MM.1S (cell line): ENCODE measurements at regions not wholly inside any gene's neighbourhood (a gene's known extent, or its start where the extent isn't known, plus 50 kb on each side); places are given as distances from the start of the nearest gene placed in this dataset.
A peak's percentile ranks its signal among the peaks of the same experiment; 100 is the strongest.

Experiments used
- DNase-seq: peaks from one replicate; pipeline ENCODE4 v3.0.0-alpha.2; 2015
- H2AFZ ChIP-seq: fragments of 300-600 bp; sonication (generic); 2 replicates; pipeline ENCODE4 v1.6.0; 2016; ENCODE audit warnings: antibody characterized with exemption, low read length
- H3F3A ChIP-seq: fragments of 300-600 bp; sonication (generic); 2 replicates; pipeline ENCODE4 v1.6.1; 2016; ENCODE audit warnings: mild to moderate bottlenecking, antibody characterized with exemption, low read length, moderate library complexity, mixed read lengths; ENCODE audit not compliant: insufficient read depth
- H3K27ac ChIP-seq: fragments of 300-600 bp; sonication (generic); 2 replicates; pipeline ENCODE4 v1.5.1; 2016; ENCODE audit warnings: mild to moderate bottlenecking, low read length
- H3K27me3 ChIP-seq: fragments of 300-600 bp; sonication (generic); replicated peaks from 2 replicates; pipeline ENCODE4 v1.6.0; 2016; ENCODE audit warnings: low read length; ENCODE audit not compliant: insufficient read depth
- H3K36me3 ChIP-seq: fragments of 300-600 bp; sonication (generic); replicated peaks from 2 replicates; pipeline ENCODE4 v1.6.1; 2016; ENCODE audit warnings: mild to moderate bottlenecking, low read length, mixed read lengths; ENCODE audit not compliant: insufficient read depth
- H3K4me1 ChIP-seq: fragments of 300-600 bp; sonication (generic); 2 replicates; pipeline ENCODE4 v1.6.1; 2016; ENCODE audit warnings: low read length, mixed read lengths
- H3K4me2 ChIP-seq: fragments of 300-600 bp; sonication (generic); 2 replicates; pipeline ENCODE4 v1.6.0; 2016; ENCODE audit warnings: low read depth, low read length
- H3K4me3 ChIP-seq: fragments of 300-600 bp; sonication (generic); 2 replicates; pipeline ENCODE4 v1.5.1; 2016; ENCODE audit warnings: low read length, mixed read lengths
- H3K79me2 ChIP-seq: fragments of 300-600 bp; sonication (generic); 2 replicates; pipeline ENCODE4 v1.6.1; 2016; ENCODE audit warnings: mixed run types, low read length, mixed read lengths
- H3K9ac ChIP-seq: fragments of 300-600 bp; sonication (generic); 2 replicates; pipeline ENCODE4 v1.6.1; 2016; ENCODE audit warnings: low read length, mixed read lengths
- H3K9me2 ChIP-seq: fragments of 300-600 bp; sonication (generic); replicated peaks from 2 replicates; pipeline ENCODE4 v1.6.1; 2016; ENCODE audit warnings: mild to moderate bottlenecking, low read length, mixed read lengths; ENCODE audit not compliant: insufficient read depth
- H3K9me3 ChIP-seq: fragments of 300-600 bp; sonication (generic); replicated peaks from 2 replicates; pipeline ENCODE4 v1.6.1; 2016; ENCODE audit warnings: mild to moderate bottlenecking, low read length, mixed read lengths; ENCODE audit not compliant: insufficient read depth
- H4K20me1 ChIP-seq: fragments of 300-600 bp; sonication (generic); 2 replicates; pipeline ENCODE4 v1.6.1; 2016; ENCODE audit warnings: mild to moderate bottlenecking, low read length, moderate library complexity, mixed read lengths; ENCODE audit not compliant: insufficient read depth
- CTCF ChIP-seq: fragments of 300-600 bp; sonication (generic); IDR thresholded peaks from 2 replicates; pipeline ENCODE4 v1.5.1; 2016; ENCODE audit warnings: antibody characterized with exemption, low read length, mixed read lengths
- EZH2 ChIP-seq: fragments of 300-600 bp; sonication (generic); optimal IDR thresholded peaks from 2 replicates; pipeline ENCODE3; 2017; ENCODE audit warnings: low read depth, mild to moderate bottlenecking, antibody characterized with exemption, low read length, mixed read lengths
- EZH2phosphoT487 ChIP-seq: fragments of 300-600 bp; sonication (generic); IDR thresholded peaks from 2 replicates; pipeline ENCODE4 v1.6.1; 2018; ENCODE audit warnings: antibody characterized with exemption, low read length

GRCh38 chr9:22898591-22898990, 452.0 kb downstream of the DMRTA1 start:
- Histone ChIP-seq H3K9me2 (no peaks in the 10 kb centered on the region), H3K27ac (no peak overlapping the region), H3K4me3 (no peak overlapping the region), H3K9ac (no peak overlapping the region), H3K4me1 (no peaks in the 10 kb centered on the region), H3K36me3 (no peaks in the 10 kb centered on the region), H3F3A (no peaks in the 10 kb centered on the region), H2AFZ (no peak overlapping the region), H4K20me1 (no peaks in the 10 kb centered on the region), H3K27me3 (no peaks in the 10 kb centered on the region), H3K9me3 (no peaks in the 10 kb centered on the region), H3K79me2 (no peaks in the 10 kb centered on the region), H3K4me2 (no peak overlapping the region)
- TF ChIP-seq CTCF = no peak
- no peak for TF ChIP-seq EZH2phosphoT487
- TF ChIP-seq EZH2 = no peak
- no peak for DNase-seq

GRCh38 chr9:22911632-22912031, 465.0 kb downstream of the DMRTA1 start:
- H3K27ac ChIP-seq = no peak overlapping the region
- no peaks in the 10 kb centered on the region for H3K9me2 ChIP-seq
- no peak overlapping the region for H3K4me3 ChIP-seq
- no peak overlapping the region for H3K4me2 ChIP-seq
- H4K20me1 ChIP-seq = no peaks in the 10 kb centered on the region
- H3K79me2 ChIP-seq = no peaks in the 10 kb centered on the region
- H3K4me1 ChIP-seq = no peaks in the 10 kb centered on the region
- no peak overlapping the region for H2AFZ ChIP-seq
- no peaks in the 10 kb centered on the region for H3F3A ChIP-seq
- H3K27me3 ChIP-seq = no peaks in the 10 kb centered on the region
- H3K36me3 ChIP-seq = no peaks in the 10 kb centered on the region
- no peak overlapping the region for H3K9ac ChIP-seq
- H3K9me3 ChIP-seq = no peaks in the 10 kb centered on the region
- no peak for TF ChIP-seq EZH2phosphoT487
- DNase-seq = no peak

- no peak for DNase-seq
- no peaks in the 10 kb centered on the region for H3K27me3 ChIP-seq
- H3K36me3 ChIP-seq = no peaks in the 10 kb centered on the region
- H3K4me2 ChIP-seq = no peak overlapping the region
- H3K79me2 ChIP-seq = no peaks in the 10 kb centered on the region
- no peaks in the 10 kb centered on the region for H3F3A ChIP-seq
- H3K4me1 ChIP-seq = no peaks in the 10 kb centered on the region
- no peaks in the 10 kb centered on the region for H4K20me1 ChIP-seq
- no peaks in the 10 kb centered on the region for H3K9me3 ChIP-seq
- H3K27ac ChIP-seq = no peak overlapping the region
- H3K9me2 ChIP-seq = no peaks in the 10 kb centered on the region
- TF ChIP-seq CTCF = no peak
- no peak for TF ChIP-seq EZH2phosphoT487
- TF ChIP-seq EZH2 = no peak
- H2AFZ ChIP-seq = no peak overlapping the region
- no peak overlapping the region for H3K4me3 ChIP-seq
- H3K9ac ChIP-seq = no peak overlapping the region
These were observed 466.4 kb downstream of the DMRTA1 start for GRCh38 chr9:22913026-22913425.

- TF ChIP-seq EZH2phosphoT487 (no peak), CTCF (no peak), EZH2 (no peak)
- H3F3A ChIP-seq = no peaks in the 10 kb centered on the region
- H3K4me2 ChIP-seq = no peak overlapping the region
- H3K4me1 ChIP-seq = no peaks in the 10 kb centered on the region
- no peaks in the 10 kb centered on the region for H4K20me1 ChIP-seq
- no peak overlapping the region for H3K27ac ChIP-seq
- H3K9me3 ChIP-seq = no peaks in the 10 kb centered on the region
- DNase-seq = peak; percentile 27
- no peaks in the 10 kb centered on the region for H3K27me3 ChIP-seq
- no peaks in the 10 kb centered on the region for H3K9me2 ChIP-seq
- no peaks in the 10 kb centered on the region for H3K36me3 ChIP-seq
- H2AFZ ChIP-seq = no peak overlapping the region
- no peaks in the 10 kb centered on the region for H3K79me2 ChIP-seq
- H3K4me3 ChIP-seq = no peak overlapping the region
- no peak overlapping the region for H3K9ac ChIP-seq
These were observed 466.9 kb downstream of the DMRTA1 start for GRCh38 chr9:22913518-22913917.
